ENCODE measurements at regions not wholly inside any gene's neighbourhood (a gene's known extent, or its start where the extent isn't known, plus 50 kb on each side); places are given as distances from the start of the nearest gene placed in this dataset.
"Not testable (repeated sequence)": the region's sequence is repeated elsewhere in the genome, so short reads cannot be mapped to it uniquely, and the experiment has no call there.

- TF ChIP-seq POLR2A, CTCF (IDR thresholded peaks at IDR 0.05): not testable (repeated sequence)
Measured at GRCh38 chr6:165765256-165765655, 102.2 kb upstream of the PDE10A start.

Measured in uterus (tissue), 2 donors.